Left hindlimb (tissue), 1 donor: ENCODE measurements at regions not wholly inside any gene's neighbourhood (a gene's known extent, or its start where the extent isn't known, plus 50 kb on each side); places are given as distances from the start of the nearest gene placed in this dataset.
"Not testable (repeated sequence)": the region's sequence is repeated elsewhere in the genome, so short reads cannot be mapped to it uniquely, and the experiment has no call there.

ENCODE experiments used
- DNase-seq: peaks from one replicate; pipeline ENCODE4 v3.0.0-alpha.2; 2018

DNA sequence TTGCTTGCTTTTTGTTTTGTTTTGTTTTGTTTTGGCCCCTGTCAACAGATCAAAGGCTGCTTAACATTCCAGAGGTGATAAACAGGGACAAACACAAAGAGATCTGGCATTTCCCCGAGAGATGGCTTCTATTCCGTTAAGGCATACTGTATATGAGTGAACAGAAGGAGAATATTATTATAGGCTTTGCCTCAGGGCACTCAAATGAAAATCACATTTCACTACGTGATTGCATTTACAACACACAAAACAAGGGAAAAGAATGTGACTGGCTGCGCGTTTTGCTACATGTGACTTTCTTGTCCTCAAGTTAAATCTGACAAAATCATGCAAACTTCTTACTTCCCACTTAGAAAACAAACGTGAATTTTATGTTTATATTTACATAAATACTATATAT is 1037.9 kb upstream of the DDX18 start:
- DNase-seq, result no peak

- no peak for DNase-seq
Measured at GRCh38 chr2:116787848-116788247, 1026.6 kb upstream of the DDX18 start.

DNA sequence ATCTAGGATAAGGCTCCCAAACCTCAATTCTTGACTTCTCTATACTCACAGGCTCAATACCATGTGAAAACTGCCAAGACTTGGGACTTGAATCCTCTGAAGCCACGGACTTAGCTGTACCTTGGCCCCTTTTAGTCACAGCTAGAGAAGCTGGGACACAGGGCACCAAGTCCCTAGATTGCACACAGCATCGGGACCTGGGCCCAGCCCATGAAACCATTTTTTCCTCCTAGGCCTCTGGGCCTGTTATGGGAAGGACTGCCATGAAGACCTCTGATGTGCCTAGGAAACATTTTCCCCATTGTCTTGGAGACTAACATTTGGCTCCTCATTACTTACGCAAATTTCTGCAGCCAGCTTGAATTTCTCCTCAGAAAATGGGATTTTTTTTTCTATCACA is 1011.8 kb upstream of the DDX18 start:
- DNase-seq, result no peak

DNA sequence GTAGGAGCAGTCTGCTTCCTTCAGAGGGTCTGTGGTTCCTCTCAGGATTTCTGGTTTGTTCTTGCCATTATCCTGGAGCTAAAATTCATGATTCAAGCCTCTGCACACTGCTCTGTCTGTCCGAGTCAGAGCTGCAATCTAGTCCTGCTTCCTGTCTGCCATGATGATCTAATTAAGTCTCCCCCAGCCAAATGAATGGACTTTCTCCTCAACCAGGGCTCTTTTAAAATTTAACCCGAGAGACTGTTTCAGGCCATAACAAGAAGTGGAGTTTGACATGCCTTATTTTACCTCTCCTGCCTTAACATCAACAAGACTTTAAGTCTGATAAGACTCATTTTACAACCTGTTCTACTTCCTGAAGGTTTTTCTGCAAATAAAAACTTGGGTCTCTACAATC is 1009.6 kb upstream of the DDX18 start:
- no peak for DNase-seq

GRCh38 chr2:116806505-116806904 is 1008.0 kb upstream of the DDX18 start:
- not testable (repeated sequence) for DNase-seq

GRCh38 chr2:116809109-116809508 is 1005.4 kb upstream of the DDX18 start:
- no peak for DNase-seq

GRCh38 chr2:116810071-116810470 is 1004.4 kb upstream of the DDX18 start:
- no peak for DNase-seq

DNA sequence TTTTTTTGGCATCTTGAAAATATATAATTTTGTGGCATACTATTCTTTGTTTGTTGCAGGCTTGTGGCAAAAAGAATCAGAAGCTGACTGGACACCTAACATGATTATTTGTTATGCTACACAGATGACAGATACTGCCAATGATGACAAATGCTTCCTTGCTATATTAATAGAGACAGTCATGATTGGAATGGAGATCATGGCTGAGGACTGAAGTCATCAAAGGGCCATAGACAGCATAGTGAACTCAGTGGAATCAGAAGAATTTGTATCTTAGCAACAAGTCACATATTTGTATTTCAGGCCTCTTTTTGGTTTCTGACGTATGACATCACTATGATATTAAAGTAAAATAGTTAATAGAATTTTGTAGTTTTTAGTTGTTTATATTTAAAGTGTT is 1003.8 kb upstream of the DDX18 start:
- no peak for DNase-seq

- no peak for DNase-seq
Measured at GRCh38 chr2:116819355-116819754, 995.1 kb upstream of the DDX18 start.

- no peak for DNase-seq
Measured at GRCh38 chr2:116820986-116821385, 993.5 kb upstream of the DDX18 start.

- not testable (repeated sequence) for DNase-seq
Measured at GRCh38 chr2:116829543-116829942, 984.9 kb upstream of the DDX18 start.

GRCh38 chr2:116832148-116832547 is 982.3 kb upstream of the DDX18 start:
- DNase-seq, result no peak

GRCh38 chr2:116833052-116833451 is 981.4 kb upstream of the DDX18 start:
- DNase-seq, result no peak

- no peak for DNase-seq
Measured at GRCh38 chr2:116842164-116842563, 972.3 kb upstream of the DDX18 start.

DNA sequence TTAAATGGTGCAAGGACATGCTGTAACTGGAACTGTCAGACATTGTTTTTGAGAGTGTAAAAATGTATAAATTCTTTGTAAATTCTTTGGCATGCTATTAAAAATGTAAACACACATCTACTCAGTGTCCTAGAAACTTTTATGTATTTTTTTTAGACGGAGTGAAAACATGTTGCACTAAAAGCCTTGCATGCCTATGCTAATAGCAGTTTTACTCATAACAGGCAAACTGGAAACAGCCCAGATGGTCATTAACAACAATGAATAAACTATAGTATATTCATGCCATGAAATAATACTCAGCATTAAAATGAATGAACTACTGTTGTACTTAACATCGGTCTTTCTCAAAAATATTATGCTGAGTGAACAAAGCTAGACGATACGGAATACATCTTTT is 954.8 kb upstream of the DDX18 start:
- no peak for DNase-seq

- no peak for DNase-seq
Measured at GRCh38 chr2:116874021-116874420, 940.5 kb upstream of the DDX18 start.

GRCh38 chr2:116877274-116877673 is 937.2 kb upstream of the DDX18 start:
- DNase-seq, result no peak

- no peak for DNase-seq
Measured at GRCh38 chr2:116877944-116878343, 936.5 kb upstream of the DDX18 start.

DNA sequence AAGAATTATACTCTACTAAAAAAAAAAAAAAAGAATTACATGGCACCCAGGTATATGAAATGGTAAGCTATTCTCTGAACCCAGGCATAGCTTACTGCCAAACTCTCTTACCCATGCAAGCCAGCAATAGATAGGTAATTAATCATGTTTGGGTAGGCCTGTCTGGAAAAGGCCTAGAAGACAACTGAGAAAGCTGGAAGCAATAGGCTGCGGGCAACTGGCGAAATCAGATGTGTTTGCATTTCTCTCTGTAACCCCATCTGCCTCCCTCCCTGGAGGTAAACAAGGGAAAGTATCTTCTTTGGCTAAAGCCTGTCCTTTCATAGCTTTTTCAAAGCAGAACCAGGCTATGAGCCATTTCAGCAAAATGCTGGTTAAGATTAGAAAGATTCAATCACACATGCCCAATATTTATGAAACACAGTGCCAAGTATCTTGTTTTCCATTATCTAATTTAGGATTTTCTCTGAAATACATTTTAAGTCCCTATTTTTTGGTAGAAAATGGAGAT is 934.8 kb upstream of the DDX18 start:
- no peak for DNase-seq

DNA sequence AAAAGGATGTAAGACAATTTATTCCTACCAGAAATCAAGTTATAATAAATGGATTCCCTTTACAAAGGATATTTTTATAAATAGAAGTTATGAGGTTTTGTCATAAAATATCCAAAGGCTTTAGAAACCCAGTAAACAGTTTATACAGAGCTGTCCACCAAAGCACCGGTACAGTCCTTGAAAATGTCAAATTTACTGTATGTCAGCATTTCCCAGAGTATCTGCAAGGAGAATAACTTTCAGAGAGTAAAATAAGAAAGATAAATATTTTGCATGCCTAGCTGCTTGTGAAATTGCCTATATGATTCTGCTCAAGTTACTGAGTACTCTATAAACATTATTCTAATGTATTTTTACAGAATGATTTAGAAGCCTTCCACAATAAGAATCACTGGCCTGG is 923.3 kb upstream of the DDX18 start:
- no peak for DNase-seq

- no peak for DNase-seq
Measured at GRCh38 chr2:116911540-116911939, 903.0 kb upstream of the DDX18 start.

- no peak for DNase-seq
Measured at GRCh38 chr2:116915673-116916072, 898.8 kb upstream of the DDX18 start.

DNA sequence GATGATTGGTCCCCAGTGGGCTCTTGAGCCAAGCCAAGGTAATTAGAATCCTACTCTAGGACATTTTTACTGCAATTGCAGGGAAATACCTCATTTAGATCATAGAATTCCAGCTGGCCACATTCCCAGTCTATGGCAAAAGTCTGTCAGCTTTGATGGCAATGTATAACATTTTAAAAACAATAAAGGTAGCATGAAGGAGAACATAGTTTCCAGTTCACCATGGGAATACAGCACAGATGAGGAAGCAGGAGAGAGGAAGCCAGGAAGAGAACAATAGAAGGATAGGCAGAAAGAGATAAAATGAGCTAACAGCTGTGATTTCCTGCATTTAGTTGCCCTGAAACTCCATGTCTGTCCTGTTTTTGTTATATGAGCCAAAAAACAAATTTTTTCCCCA is 897.3 kb upstream of the DDX18 start:
- no peak for DNase-seq

DNA sequence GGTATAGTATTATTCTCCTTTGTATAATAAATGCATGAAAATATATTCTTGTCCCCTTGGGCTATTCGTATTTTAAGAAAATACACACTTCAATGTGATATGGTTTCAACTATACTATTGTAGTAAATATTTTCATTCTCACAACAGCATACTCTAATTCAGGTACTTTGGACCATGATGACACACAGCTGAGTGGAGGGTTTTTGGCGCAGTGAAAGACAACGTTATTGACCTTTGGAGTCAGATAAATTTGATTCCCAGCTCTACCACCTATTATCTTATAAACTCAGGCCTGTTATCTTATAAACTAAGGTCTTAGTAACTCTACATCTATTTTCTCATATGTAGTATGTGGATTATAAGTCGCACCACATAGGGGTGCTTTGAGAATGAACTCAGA is 895.9 kb upstream of the DDX18 start:
- no peak for DNase-seq

DNA sequence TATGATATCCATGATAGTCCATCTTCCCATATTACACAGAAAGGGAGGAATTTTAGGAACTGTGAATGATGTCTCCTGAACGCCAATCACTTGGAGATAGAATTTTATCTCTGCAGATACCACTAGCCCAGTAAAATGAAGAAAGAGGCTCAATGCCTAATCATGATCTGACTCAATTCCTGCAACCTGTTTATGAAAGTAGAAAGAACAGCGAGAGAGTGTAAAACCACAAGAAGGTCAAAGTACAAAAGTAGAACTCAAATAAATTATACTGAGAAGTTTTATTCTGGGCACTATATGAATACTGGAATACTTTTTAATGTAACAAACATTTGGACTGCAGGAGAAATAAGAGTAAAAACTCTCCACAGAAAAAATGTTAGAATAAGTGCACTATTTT is 892.1 kb upstream of the DDX18 start:
- no peak for DNase-seq

DNA sequence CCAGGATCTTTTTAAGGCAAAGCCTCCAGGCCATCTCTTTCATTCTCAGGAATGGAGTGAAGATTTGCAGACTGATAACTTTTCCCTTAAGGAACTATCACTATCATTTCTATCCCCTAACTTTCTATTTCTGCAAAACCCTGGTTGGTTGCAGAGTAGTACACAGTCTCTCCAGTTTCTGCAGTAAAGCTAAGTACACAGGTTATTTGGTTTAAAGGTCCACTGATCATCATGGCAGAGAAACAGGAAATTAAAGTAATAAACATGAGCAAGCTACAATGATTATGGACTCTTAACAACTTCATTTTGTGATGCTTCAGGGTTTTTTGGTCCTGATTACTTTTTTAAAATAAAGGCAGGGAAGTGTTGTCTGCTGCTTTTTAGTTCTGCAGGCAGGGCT is 890.0 kb upstream of the DDX18 start:
- no peak for DNase-seq
